Uterus (tissue), 2 donors: ENCODE measurements at regions not wholly inside any gene's neighbourhood (a gene's known extent, or its start where the extent isn't known, plus 50 kb on each side); places are given as distances from the start of the nearest gene placed in this dataset.

Experiments
- CTCF ChIP-seq, 4 experiments: fragments of 200-600 bp in 2 of 4; fragments of 450-650 bp in 2 of 4; sonication (generic) in 2 of 4; IDR thresholded peaks; one replicate each; pipeline ENCODE4 v1.5.1; 2016 to 2019; ENCODE audit warnings: antibody characterized with exemption in 4 of 4, mild to moderate bottlenecking in 2 of 4, moderate library complexity in 1 of 4
- POLR2A ChIP-seq, 2 donors: fragments of 450-650 bp; IDR thresholded peaks; one replicate each; pipeline ENCODE4 v1.6.1; 2016; ENCODE audit warnings: antibody characterized with exemption in 2 of 2, mild to moderate bottlenecking in 1 of 2, moderate library complexity in 1 of 2

GRCh38 chr13:99034333-99035085, 56.6 kb upstream of the DOCK9 start:
- TF ChIP-seq CTCF (IDR thresholded peaks at IDR 0.05): no peak
- TF ChIP-seq POLR2A (IDR thresholded peaks at IDR 0.05): no peak
